ENCODE measurements at regions not wholly inside any gene's neighbourhood (a gene's known extent, or its start where the extent isn't known, plus 50 kb on each side); places are given as distances from the start of the nearest gene placed in this dataset.

- Histone ChIP-seq H3K36me3 (ENCODE audit: control insufficient read depth, insufficient read depth, low read length) (no peaks in the 10 kb centered on the region), H3K27ac (ENCODE audit: insufficient read depth, low read length) (no peak overlapping the region), H4K8ac (ENCODE audit: low read depth in 2 of 2, low read length in 2 of 2) (no peak overlapping the region), H3K23ac (ENCODE audit: low read depth, low read length) (no peak overlapping the region), H3K9me1 (ENCODE audit: insufficient read depth, low read length) (no peaks in the 10 kb centered on the region), H4K20me1 (ENCODE audit: insufficient read depth, low read length) (no peaks in the 10 kb centered on the region), H3K79me1 (ENCODE audit: low read depth in 1 of 2, low read length in 2 of 2) (no peaks in the 10 kb centered on the region), H2AK9ac (replicated peaks; ENCODE audit: low read depth, low read length, poor library complexity) (no peak overlapping the region), H3K4me3 (ENCODE audit: insufficient read depth, low read depth, low read length) (no peak overlapping the region), H3K27me3 (ENCODE audit: control insufficient read depth, insufficient read depth, low read length) (no peaks in the 10 kb centered on the region), H4K91ac (ENCODE audit: insufficient read depth, low read depth, low read length) (no peak overlapping the region), H3K4me1 (ENCODE audit: control insufficient read depth, insufficient read depth, low read length) (no peaks in the 10 kb centered on the region), H3K4ac (ENCODE audit: low read depth, low read length) (no peak overlapping the region), H4K5ac (ENCODE audit: low read depth, low read length) (no peak overlapping the region), H3K4me2 (ENCODE audit: low read depth, low read length) (no peak overlapping the region), H3K18ac (ENCODE audit: low read depth, low read length) (no peak overlapping the region), H2BK120ac (ENCODE audit: low read depth, low read length) (no peak overlapping the region), H3K9me3 (ENCODE audit: control insufficient read depth, insufficient read depth, low read length) (peaks cover 8% of the 10 kb centered on the region; the same call in 1 of the 2 replicates), H2BK15ac (ENCODE audit: low read depth, low read length) (no peak overlapping the region), H2BK5ac (ENCODE audit: low read depth, low read length, poor library complexity, severe bottlenecking) (no peak overlapping the region), H3K56ac (ENCODE audit: extremely low read depth, insufficient read depth, low read length) (no peak overlapping the region), H3K14ac (replicated peaks; ENCODE audit: low read depth, low read length) (no peak overlapping the region), H2BK20ac (ENCODE audit: low read depth, low read length) (no peak overlapping the region), H2AK5ac (ENCODE audit: low read depth, low read length) (no peak overlapping the region), H2AFZ (replicated peaks; ENCODE audit: low read length, poor library complexity) (no peak overlapping the region), H3K9ac (ENCODE audit: low read depth, low read length) (no peak overlapping the region)
- CTCF ChIA-PET, result no interaction called here
- TF ChIP-seq CHD1 (IDR thresholded peaks at IDR 0.05; ENCODE audit: low read depth, low read length), result no peak
- peak; percentile 53; the same call in 1 of the 2 replicates for TF ChIP-seq CEBPB (IDR thresholded peaks at IDR 0.05; ENCODE audit: low read depth, low read length)
- POLR2A ChIA-PET (ENCODE audit: unreplicated experiment), result no interaction called here
- intact Hi-C loops (cut with micrococcal nuclease), result no loop called here
- ATAC-seq (ENCODE audit: low read depth) (no peak), DNase-seq (no peak)
- in situ Hi-C loops (cut with MboI; ENCODE audit: low sequenced_read_pairs), result no loop called here
- no TSS peak for BruUV-seq (replicated peaks)
- dilution Hi-C loops (cut with HindIII; ENCODE audit: low sequenced_read_pairs, unreplicated experiment), result no loop called here
- WGBS, 2 experiments (ENCODE audit: extremely low coverage in 2 of 2, insufficient read length in 1 of 2), result no CpG with 5 or more reads among the region's 2 CpGs
Observed at GRCh38 chr4:11120435-11120834, 308.3 kb downstream of the HS3ST1 start.

Data from IMR-90 (cell line).